Fibroblast of mammary gland (primary cell): ENCODE measurements at regions not wholly inside any gene's neighbourhood (a gene's known extent, or its start where the extent isn't known, plus 50 kb on each side); places are given as distances from the start of the nearest gene placed in this dataset.
A peak's percentile ranks its signal among the peaks of the same experiment; 100 is the strongest.

Experiments used
- DNase-seq: peaks from one replicate; pipeline ENCODE4 v3.0.0-alpha.2; 2010; ENCODE audit warnings: low read depth
- H3K4me3 ChIP-seq: 2 replicates; pipeline ENCODE4 v1.5.1; 2011; ENCODE audit warnings: low read depth, mild to moderate bottlenecking, low read length, moderate library complexity; ENCODE audit not compliant: control insufficient read depth
- CTCF ChIP-seq: conservative IDR thresholded peaks from 2 replicates; pipeline ENCODE4 v1.5.1; 2011; ENCODE audit warnings: low read depth, low read length, inconsistent platforms; ENCODE audit not compliant: control insufficient read depth, insufficient read depth

- no peak overlapping the region for H3K4me3 ChIP-seq
- no peak for DNase-seq
- TF ChIP-seq CTCF: no peak
Observed at GRCh38 chr13:90984756-90985155, 362.7 kb upstream of the MIR17HG start.

GRCh38 chr13:90995001-90995400 is 352.5 kb upstream of the MIR17HG start:
- DNase-seq: no peak
- TF ChIP-seq CTCF: no peak
- H3K4me3 ChIP-seq: no peak overlapping the region

GRCh38 chr13:90995614-90996013 is 351.9 kb upstream of the MIR17HG start:
- no peak overlapping the region for H3K4me3 ChIP-seq
- no peak for DNase-seq
- TF ChIP-seq CTCF: no peak

- no peak for TF ChIP-seq CTCF
- H3K4me3 ChIP-seq: no peak overlapping the region
- no peak for DNase-seq
Observed at GRCh38 chr13:90997951-90998350, 349.5 kb upstream of the MIR17HG start.

GRCh38 chr13:90999401-90999800 is 348.1 kb upstream of the MIR17HG start:
- no peak for TF ChIP-seq CTCF
- no peak for DNase-seq
- no peak overlapping the region for H3K4me3 ChIP-seq

- TF ChIP-seq CTCF: no peak
- no peak for DNase-seq
- no peak overlapping the region for H3K4me3 ChIP-seq
Observed at GRCh38 chr13:91001371-91001770, 346.1 kb upstream of the MIR17HG start.

GRCh38 chr13:91014696-91015095 is 332.8 kb upstream of the MIR17HG start:
- no peak for TF ChIP-seq CTCF
- H3K4me3 ChIP-seq: no peak overlapping the region
- DNase-seq: peak; percentile 1
